Activated CD4-positive, alpha-beta T cell treated with anti-CD3 and anti-CD28 coated beads, Interleukin-2, amount 10 ng/mL, durations not matched to agents 24 days and 14 days (primary cell): ENCODE measurements at regions not wholly inside any gene's neighbourhood (a gene's known extent, or its start where the extent isn't known, plus 50 kb on each side); places are given as distances from the start of the nearest gene placed in this dataset.

Source experiments
- DNase-seq: peaks from one replicate; pipeline ENCODE4 v3.0.0; 2022
- H3K27ac Mint-ChIP-seq: one replicate; pipeline ENCODE4 v1.8.0; 2022; ENCODE audit warnings: mild to moderate bottlenecking, mixed read lengths
- H3K27me3 Mint-ChIP-seq: one replicate; pipeline ENCODE4 v1.8.0; 2022; ENCODE audit warnings: mixed read lengths
- H3K36me3 Mint-ChIP-seq: one replicate; pipeline ENCODE4 v1.8.0; 2022; ENCODE audit warnings: low read depth, mild to moderate bottlenecking, mixed read lengths
- H3K4me1 Mint-ChIP-seq: one replicate; pipeline ENCODE4 v1.8.0; 2021; ENCODE audit warnings: mixed read lengths
- H3K4me3 Mint-ChIP-seq: one replicate; pipeline ENCODE4 v1.8.0; 2022; ENCODE audit warnings: mild to moderate bottlenecking, moderate library complexity, mixed read lengths
- H3K9me3 Mint-ChIP-seq: one replicate; pipeline ENCODE4 v1.8.0; 2021; ENCODE audit warnings: mixed read lengths
- intact Hi-C: fragments of 100-400 bp; cut with micrococcal nuclease; formaldehyde crosslinking; loops from one replicate; pipeline ENCODE4 v1.15.1; 2023

DNA sequence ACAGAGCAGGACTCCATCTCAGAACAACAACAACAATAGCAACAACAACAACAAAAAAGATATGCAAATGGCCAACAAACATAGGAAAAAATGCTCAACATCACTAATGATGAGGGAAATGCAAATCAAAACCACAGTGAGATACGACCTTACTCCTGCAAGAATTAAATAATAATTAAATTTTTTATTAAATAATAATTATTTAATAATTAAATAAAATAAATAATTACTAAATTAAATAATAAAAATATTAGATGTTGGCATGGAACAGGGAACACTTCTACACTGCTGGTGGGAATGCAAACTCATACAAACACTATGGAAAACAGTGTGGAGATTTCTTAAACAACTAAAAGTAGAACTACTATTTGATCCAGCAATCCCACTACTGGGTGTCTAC, 1022.3 kb upstream of the B3GALT2 start:
- no peak overlapping the region for H3K4me3 Mint-ChIP-seq
- H3K9me3 Mint-ChIP-seq: no peaks in the 10 kb centered on the region
- DNase-seq: no peak
- H3K27me3 Mint-ChIP-seq: no peaks in the 10 kb centered on the region
- H3K27ac Mint-ChIP-seq: no peak overlapping the region
- H3K4me1 Mint-ChIP-seq: no peaks in the 10 kb centered on the region
- intact Hi-C loops: no loop called here
- no peaks in the 10 kb centered on the region for H3K36me3 Mint-ChIP-seq

DNA sequence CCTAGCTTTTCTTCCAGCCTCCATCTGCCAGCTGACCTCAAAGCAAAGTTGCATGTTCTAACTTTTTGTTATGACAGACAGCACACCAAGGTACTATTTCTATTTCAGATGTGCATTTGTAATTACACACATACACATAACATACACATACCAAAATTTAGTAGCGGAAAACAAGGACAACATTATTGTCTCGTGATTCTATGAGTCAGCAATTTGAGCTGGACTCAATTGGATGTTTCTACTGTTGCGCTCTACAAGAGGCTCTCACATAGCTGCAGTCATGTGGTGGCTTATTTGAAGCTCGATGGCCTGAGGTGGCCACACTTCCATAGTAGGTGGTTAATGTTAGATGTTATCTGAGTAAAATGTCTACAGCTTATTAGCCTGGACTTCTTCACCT, 1010.1 kb upstream of the B3GALT2 start:
- Mint-ChIP-seq H3K4me1 (no peaks in the 10 kb centered on the region), H3K36me3 (no peaks in the 10 kb centered on the region), H3K4me3 (no peak overlapping the region), H3K27ac (no peak overlapping the region), H3K9me3 (no peaks in the 10 kb centered on the region), H3K27me3 (no peaks in the 10 kb centered on the region)
- DNase-seq: no peak
- intact Hi-C loops: no loop called here

DNA sequence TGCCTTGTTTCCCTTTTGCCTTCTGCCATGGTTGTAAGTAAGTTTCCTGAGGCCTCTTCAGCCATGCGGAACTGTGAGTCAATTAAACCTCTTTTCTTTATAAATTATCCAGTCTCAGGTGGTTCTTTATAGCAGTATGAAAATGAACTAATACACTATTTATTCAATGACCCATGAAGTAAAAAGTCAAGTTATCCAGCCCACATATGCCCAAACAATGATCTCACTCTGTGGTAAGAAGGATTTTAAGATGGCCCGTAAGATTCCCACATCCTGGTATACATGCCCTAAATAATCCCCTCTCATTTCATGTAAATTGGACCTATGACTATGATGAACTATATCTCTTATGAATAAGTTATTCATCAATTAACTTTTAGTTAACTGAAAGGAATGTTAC, 1008.3 kb upstream of the B3GALT2 start:
- H3K4me1 Mint-ChIP-seq: no peaks in the 10 kb centered on the region
- H3K27ac Mint-ChIP-seq: no peak overlapping the region

DNA sequence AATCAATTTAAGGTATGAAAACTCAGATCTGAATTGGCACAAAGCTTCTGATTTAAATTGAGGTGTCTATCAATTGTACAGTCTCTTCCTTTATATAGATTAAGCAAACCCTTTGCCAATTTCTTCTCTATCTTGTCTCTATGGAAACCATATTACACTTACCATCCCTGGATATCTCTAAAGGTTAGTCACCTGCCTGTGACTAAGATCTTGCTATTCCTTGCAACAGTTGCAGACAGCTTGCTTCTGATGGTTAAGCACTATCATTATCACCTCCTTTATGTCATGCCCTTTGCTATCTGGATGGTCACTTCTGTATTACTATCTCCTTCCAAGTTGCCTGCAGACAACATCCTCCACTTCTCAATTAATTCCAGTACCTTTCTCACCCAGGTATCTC, 998.6 kb upstream of the B3GALT2 start:
- no peak overlapping the region for H3K27ac Mint-ChIP-seq
- H3K36me3 Mint-ChIP-seq: no peaks in the 10 kb centered on the region
- H3K4me3 Mint-ChIP-seq: no peak overlapping the region
- no peak for DNase-seq
- intact Hi-C loops: no loop called here
- H3K4me1 Mint-ChIP-seq: peaks cover 2% of the 10 kb centered on the region
- no peaks in the 10 kb centered on the region for H3K27me3 Mint-ChIP-seq
- H3K9me3 Mint-ChIP-seq: no peaks in the 10 kb centered on the region

More for the DNA sequence above, 1008.3 kb upstream of the B3GALT2 start:
- Mint-ChIP-seq H3K36me3 (no peaks in the 10 kb centered on the region), H3K9me3 (no peaks in the 10 kb centered on the region), H3K27me3 (no peaks in the 10 kb centered on the region), H3K4me3 (no peak overlapping the region)
- intact Hi-C loops: no loop called here
- DNase-seq: no peak

DNA sequence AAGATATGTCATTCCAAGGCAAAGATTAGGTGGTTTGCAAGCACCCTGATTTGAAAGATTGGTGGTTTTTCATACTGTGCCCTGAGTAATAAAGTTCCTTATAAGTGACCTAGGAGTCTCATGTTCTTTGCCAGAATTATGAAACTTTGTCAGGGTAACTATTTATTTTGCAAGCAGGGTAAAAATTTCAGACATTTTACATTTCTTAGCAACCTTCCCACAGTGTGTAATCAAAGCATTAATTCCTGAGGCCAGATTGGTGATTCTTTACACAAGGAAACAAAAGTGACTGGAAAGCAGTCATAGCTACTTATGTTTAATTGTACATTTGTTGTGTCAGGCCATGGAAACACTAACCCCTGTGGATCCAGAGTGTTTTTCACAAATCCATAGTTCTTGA, 998.0 kb upstream of the B3GALT2 start:
- Mint-ChIP-seq H3K27ac (no peak overlapping the region), H3K4me1 (peaks cover 2% of the 10 kb centered on the region), H3K27me3 (no peaks in the 10 kb centered on the region), H3K4me3 (no peak overlapping the region), H3K9me3 (no peaks in the 10 kb centered on the region), H3K36me3 (no peaks in the 10 kb centered on the region)
- intact Hi-C loops: no loop called here
- no peak for DNase-seq

DNA sequence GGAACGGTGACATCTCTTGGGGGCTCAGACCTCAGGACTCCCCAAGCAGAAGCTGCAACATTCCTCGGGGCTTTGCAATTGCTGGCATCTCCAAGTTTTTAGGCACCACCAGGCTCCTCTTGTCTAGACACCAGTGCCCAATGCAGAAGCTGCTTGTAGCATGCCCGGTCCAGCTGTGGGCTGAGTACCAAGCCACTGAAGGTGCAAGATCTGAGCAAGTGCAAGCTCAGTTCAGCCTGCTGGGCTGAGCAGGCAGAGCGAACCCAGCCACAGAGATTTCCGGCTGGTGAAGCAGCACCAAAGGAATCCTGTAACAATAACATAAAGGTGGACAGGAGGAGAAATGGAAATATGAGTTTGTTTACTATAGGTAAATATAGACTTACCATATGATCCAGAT, 995.4 kb upstream of the B3GALT2 start:
- H3K4me3 Mint-ChIP-seq: no peak overlapping the region
- H3K4me1 Mint-ChIP-seq: peaks cover 2% of the 10 kb centered on the region

DNA sequence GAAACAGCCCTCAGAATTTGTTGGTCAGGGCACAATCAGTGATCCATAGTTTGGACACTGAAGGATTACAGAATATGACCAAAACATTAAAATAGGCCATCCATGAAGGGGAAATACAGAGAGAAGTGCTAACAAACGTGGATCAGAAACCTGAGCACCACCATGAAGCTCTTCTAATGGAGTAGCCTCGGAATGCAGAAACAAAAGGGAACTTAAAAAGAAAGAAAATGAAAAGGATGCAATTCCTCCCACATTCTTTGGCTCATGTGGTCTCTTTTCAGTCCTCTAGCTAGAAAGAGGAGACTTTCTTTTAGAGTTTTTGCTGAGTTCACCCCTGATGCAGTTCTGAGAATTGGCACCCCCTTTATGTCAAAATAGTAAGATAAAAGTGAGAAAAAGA, 989.8 kb upstream of the B3GALT2 start:
- H3K4me1 Mint-ChIP-seq: peaks cover 2% of the 10 kb centered on the region

More for the DNA sequence above, 995.4 kb upstream of the B3GALT2 start:
- H3K27me3 Mint-ChIP-seq: no peaks in the 10 kb centered on the region
- no peaks in the 10 kb centered on the region for H3K36me3 Mint-ChIP-seq
- intact Hi-C loops: no loop called here
- DNase-seq: no peak
- H3K9me3 Mint-ChIP-seq: no peaks in the 10 kb centered on the region
- H3K27ac Mint-ChIP-seq: no peak overlapping the region

DNA sequence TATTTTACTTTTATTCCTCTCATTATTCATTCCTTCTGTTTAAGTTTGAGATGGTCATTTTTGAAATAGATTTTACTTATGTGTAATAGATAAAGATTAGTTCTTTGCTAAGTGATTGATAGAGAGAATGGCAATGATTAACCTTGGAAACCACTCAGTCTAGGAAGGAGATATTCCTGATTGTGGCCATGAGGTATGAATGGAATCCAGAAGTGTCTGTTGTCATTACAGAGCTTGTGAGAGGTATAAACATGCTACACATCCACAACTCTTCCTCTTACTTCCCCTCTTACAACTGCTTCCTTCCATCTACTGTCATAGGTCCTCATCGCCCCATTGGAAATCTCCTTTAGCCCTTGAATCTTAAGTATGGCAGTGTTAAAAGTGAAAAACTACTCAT, 988.8 kb upstream of the B3GALT2 start:
- H3K4me1 Mint-ChIP-seq: no peaks in the 10 kb centered on the region
- H3K9me3 Mint-ChIP-seq: no peaks in the 10 kb centered on the region
- no peaks in the 10 kb centered on the region for H3K27me3 Mint-ChIP-seq
- DNase-seq: no peak
- no peak overlapping the region for H3K27ac Mint-ChIP-seq
- H3K4me3 Mint-ChIP-seq: no peak overlapping the region
- intact Hi-C loops: no loop called here
- no peaks in the 10 kb centered on the region for H3K36me3 Mint-ChIP-seq

More for the DNA sequence above, 989.8 kb upstream of the B3GALT2 start:
- Mint-ChIP-seq H3K36me3 (no peaks in the 10 kb centered on the region), H3K27me3 (no peaks in the 10 kb centered on the region), H3K9me3 (no peaks in the 10 kb centered on the region), H3K4me3 (no peak overlapping the region), H3K27ac (no peak overlapping the region)
- no peak for DNase-seq
- intact Hi-C loops: no loop called here

- Mint-ChIP-seq H3K27me3 (no peaks in the 10 kb centered on the region), H3K27ac (no peak overlapping the region), H3K9me3 (no peaks in the 10 kb centered on the region), H3K4me3 (no peak overlapping the region), H3K36me3 (no peaks in the 10 kb centered on the region), H3K4me1 (no peaks in the 10 kb centered on the region)
- no peak for DNase-seq
- intact Hi-C loops: no loop called here
These were observed 988.1 kb upstream of the B3GALT2 start for GRCh38 chr1:194174528-194174927.

DNA sequence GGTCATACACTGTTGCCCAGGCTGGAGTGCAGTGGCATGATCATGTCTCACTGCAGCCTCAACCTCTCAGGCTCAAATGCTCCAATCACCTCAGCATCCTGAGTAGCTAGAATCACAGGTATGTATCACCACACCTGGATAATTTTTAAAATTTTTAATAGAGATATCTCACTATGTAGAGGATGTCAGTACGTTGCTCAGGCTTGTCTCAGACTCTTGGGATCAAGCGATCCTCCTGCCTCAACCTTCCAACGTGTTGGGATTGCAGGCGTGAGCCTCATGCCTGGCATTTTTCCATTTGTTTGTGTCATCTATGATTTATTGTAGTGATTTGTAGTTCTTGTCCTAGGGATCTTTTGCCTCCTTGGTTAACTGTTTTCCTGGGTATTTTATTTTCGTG, 985.2 kb upstream of the B3GALT2 start:
- Mint-ChIP-seq H3K9me3 (no peaks in the 10 kb centered on the region), H3K4me1 (no peaks in the 10 kb centered on the region), H3K36me3 (no peaks in the 10 kb centered on the region), H3K27me3 (no peaks in the 10 kb centered on the region), H3K27ac (no peak overlapping the region), H3K4me3 (no peak overlapping the region)
- intact Hi-C loops: no loop called here
- DNase-seq: no peak

DNA sequence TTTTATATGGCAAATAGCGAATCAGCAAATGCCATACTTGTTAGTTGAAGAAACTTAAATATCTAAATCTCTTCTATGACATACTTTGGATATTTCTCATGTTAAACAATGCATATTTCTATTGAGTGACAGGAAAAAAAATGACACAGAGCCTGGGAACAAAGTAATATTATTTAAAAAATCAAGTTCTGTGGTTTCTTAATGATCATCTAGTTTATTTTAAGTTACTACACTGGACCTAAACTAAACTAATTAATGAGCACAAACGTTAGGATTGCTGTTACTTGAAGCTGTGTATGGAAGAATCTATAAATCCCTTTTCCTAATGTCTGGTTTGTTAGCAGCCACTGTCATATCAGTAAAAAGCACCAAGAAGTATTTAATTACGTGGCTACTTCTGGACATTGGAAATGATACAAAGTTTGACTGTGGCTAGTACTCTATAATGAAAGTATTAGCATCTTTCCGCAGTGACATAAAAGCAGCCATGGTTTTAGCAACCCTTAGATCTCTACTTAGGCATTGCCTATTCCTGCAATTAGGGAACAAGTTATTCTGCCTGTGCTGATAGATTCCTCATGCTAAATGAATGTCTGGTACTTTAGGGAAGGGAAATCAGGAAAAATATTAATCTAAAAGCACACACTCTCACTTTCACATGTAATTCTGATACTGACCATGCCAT, 981.7 kb upstream of the B3GALT2 start:
- H3K27me3 Mint-ChIP-seq: no peaks in the 10 kb centered on the region
- no peak for DNase-seq
- H3K27ac Mint-ChIP-seq: no peak overlapping the region
- intact Hi-C loops: no loop called here
- H3K36me3 Mint-ChIP-seq: no peaks in the 10 kb centered on the region
- no peaks in the 10 kb centered on the region for H3K4me1 Mint-ChIP-seq
- H3K4me3 Mint-ChIP-seq: no peak overlapping the region
- H3K9me3 Mint-ChIP-seq: no peaks in the 10 kb centered on the region

DNA sequence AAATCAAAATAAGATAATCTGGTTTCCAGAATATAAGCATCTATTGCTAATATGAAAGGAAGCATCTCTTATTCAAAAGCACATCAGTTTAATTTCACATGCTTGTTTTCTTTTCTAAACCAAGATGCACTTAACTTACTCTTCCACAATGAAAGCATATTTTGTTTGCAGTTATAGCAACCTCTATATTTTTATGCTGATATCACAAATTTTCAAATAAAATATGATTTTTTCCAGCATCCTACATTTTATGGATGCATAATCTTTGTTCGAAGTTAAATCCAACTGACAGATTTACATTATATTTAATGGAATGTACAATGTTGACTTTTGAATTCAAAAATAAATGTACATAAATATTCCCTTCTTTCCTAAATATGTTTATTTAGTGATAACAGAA, 978.3 kb upstream of the B3GALT2 start:
- intact Hi-C loops: no loop called here
- Mint-ChIP-seq H3K4me3 (no peak overlapping the region), H3K36me3 (no peaks in the 10 kb centered on the region), H3K4me1 (no peaks in the 10 kb centered on the region), H3K9me3 (no peaks in the 10 kb centered on the region), H3K27ac (no peak overlapping the region), H3K27me3 (no peaks in the 10 kb centered on the region)
- no peak for DNase-seq

- no peak for DNase-seq
- H3K36me3 Mint-ChIP-seq: no peaks in the 10 kb centered on the region
- H3K27ac Mint-ChIP-seq: no peak overlapping the region
- peaks cover 4% of the 10 kb centered on the region for H3K9me3 Mint-ChIP-seq
- intact Hi-C loops: no loop called here
- no peaks in the 10 kb centered on the region for H3K27me3 Mint-ChIP-seq
- H3K4me3 Mint-ChIP-seq: no peak overlapping the region
- H3K4me1 Mint-ChIP-seq: no peaks in the 10 kb centered on the region
These were observed 975.2 kb upstream of the B3GALT2 start for GRCh38 chr1:194161591-194161990.

DNA sequence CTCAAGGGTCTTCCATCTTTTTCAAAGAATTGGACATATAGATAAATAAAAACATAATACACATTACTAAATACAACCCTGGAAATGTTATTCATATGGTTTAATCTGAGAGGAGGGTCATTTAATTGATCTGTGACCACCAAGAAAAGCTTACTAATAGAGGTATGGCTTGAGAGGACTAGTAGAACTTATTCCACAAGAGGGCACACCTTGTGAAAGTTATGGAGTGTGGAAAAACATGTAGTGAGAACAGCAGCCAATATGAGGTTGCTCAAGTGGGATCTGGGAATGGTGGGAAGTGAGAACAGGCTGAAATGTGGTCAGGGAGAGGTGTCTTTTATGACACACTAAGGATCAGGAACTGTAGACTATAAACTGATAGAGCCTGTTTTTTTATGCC, 973.5 kb upstream of the B3GALT2 start:
- H3K4me1 Mint-ChIP-seq: no peaks in the 10 kb centered on the region
- no peaks in the 10 kb centered on the region for H3K27me3 Mint-ChIP-seq
- H3K9me3 Mint-ChIP-seq: peaks cover 4% of the 10 kb centered on the region
- DNase-seq: no peak
- H3K4me3 Mint-ChIP-seq: no peak overlapping the region
- no peak overlapping the region for H3K27ac Mint-ChIP-seq
- no peaks in the 10 kb centered on the region for H3K36me3 Mint-ChIP-seq
- intact Hi-C loops: no loop called here

- Mint-ChIP-seq H3K4me3 (no peak overlapping the region), H3K36me3 (no peaks in the 10 kb centered on the region), H3K9me3 (peaks cover 4% of the 10 kb centered on the region), H3K4me1 (peaks cover 3% of the 10 kb centered on the region), H3K27me3 (no peaks in the 10 kb centered on the region), H3K27ac (no peak overlapping the region)
- intact Hi-C loops: no loop called here
- DNase-seq: no peak
These were observed 969.5 kb upstream of the B3GALT2 start for GRCh38 chr1:194155962-194156361.
